ENCODE measurements at regions not wholly inside any gene's neighbourhood (a gene's known extent, or its start where the extent isn't known, plus 50 kb on each side); places are given as distances from the start of the nearest gene placed in this dataset.

GRCh38 chr10:2223548-2224320 lies 486.4 kb upstream of the ADARB2 start:
- H3K4me1 ChIP-seq, result no peaks in the 10 kb centered on the region
- no peak overlapping the region for H3K27ac ChIP-seq
- H3K9me3 ChIP-seq, result no peaks in the 10 kb centered on the region
- intact Hi-C loops (cut with DNase I; ENCODE audit: low total_unique reads), result no loop called here
- H3K4me3 ChIP-seq, result no peak overlapping the region
- H3K36me3 ChIP-seq, result no peaks in the 10 kb centered on the region
- TF ChIP-seq, protein P1, sequence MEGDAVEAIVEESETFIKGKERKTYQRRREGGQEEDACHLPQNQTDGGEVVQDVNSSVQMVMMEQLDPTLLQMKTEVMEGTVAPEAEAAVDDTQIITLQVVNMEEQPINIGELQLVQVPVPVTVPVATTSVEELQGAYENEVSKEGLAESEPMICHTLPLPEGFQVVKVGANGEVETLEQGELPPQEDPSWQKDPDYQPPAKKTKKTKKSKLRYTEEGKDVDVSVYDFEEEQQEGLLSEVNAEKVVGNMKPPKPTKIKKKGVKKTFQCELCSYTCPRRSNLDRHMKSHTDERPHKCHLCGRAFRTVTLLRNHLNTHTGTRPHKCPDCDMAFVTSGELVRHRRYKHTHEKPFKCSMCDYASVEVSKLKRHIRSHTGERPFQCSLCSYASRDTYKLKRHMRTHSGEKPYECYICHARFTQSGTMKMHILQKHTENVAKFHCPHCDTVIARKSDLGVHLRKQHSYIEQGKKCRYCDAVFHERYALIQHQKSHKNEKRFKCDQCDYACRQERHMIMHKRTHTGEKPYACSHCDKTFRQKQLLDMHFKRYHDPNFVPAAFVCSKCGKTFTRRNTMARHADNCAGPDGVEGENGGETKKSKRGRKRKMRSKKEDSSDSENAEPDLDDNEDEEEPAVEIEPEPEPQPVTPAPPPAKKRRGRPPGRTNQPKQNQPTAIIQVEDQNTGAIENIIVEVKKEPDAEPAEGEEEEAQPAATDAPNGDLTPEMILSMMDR (IDR thresholded peaks at IDR 0.05), result no peak
- H3K27me3 ChIP-seq, result no peaks in the 10 kb centered on the region
- DNase-seq, result no peak

- DNase-seq, result no peak
- Histone ChIP-seq H3K9me3 (no peaks in the 10 kb centered on the region), H3K27ac (no peak overlapping the region), H3K4me1 (no peaks in the 10 kb centered on the region), H3K27me3 (no peaks in the 10 kb centered on the region), H3K36me3 (no peaks in the 10 kb centered on the region), H3K4me3 (no peak overlapping the region)
- TF ChIP-seq, protein P1 (IDR thresholded peaks at IDR 0.05), result no peak
- intact Hi-C loops (cut with DNase I; ENCODE audit: low total_unique reads), result no loop called here
Measured at GRCh38 chr10:2222631-2223030, 485.3 kb upstream of the ADARB2 start.

GRCh38 chr10:2214805-2215204 lies 477.5 kb upstream of the ADARB2 start:
- no peaks in the 10 kb centered on the region for H3K4me1 ChIP-seq
- DNase-seq, result no peak
- intact Hi-C loops (cut with DNase I; ENCODE audit: low total_unique reads), result no loop called here

DNA sequence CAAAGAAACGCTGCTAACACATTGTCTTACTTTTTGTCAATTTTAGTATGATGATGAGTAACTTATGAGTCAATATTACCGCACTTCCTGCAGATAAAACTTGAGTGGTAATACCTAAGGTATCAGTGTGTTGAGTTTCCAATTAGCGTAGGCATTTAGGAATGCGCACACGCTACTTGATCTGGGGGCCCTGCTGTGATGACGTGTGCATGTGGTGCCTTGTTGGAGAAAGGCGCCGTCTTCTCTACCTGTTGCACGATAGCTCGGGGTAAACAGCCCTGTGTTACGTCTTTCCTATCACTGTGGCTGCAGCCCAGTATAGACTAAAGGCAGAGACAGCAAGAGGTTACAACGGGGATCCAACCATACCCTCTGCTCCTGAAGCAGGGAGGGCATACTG lies 476.8 kb upstream of the ADARB2 start:
- H3K27ac ChIP-seq, result no peak overlapping the region
- no peaks in the 10 kb centered on the region for H3K27me3 ChIP-seq
- DNase-seq, result no peak
- H3K4me3 ChIP-seq, result no peak overlapping the region
- H3K9me3 ChIP-seq, result no peaks in the 10 kb centered on the region
- H3K4me1 ChIP-seq, result no peaks in the 10 kb centered on the region
- TF ChIP-seq, protein P1 (IDR thresholded peaks at IDR 0.05), result no peak
- intact Hi-C loops (cut with DNase I; ENCODE audit: low total_unique reads), result no loop called here
- no peaks in the 10 kb centered on the region for H3K36me3 ChIP-seq

More at GRCh38 chr10:2214805-2215204, 477.5 kb upstream of the ADARB2 start:
- Histone ChIP-seq H3K36me3 (no peaks in the 10 kb centered on the region), H3K9me3 (no peaks in the 10 kb centered on the region), H3K27me3 (no peaks in the 10 kb centered on the region), H3K4me3 (no peak overlapping the region), H3K27ac (no peak overlapping the region)
- TF ChIP-seq, protein P1 (IDR thresholded peaks at IDR 0.05), result no peak

DNA sequence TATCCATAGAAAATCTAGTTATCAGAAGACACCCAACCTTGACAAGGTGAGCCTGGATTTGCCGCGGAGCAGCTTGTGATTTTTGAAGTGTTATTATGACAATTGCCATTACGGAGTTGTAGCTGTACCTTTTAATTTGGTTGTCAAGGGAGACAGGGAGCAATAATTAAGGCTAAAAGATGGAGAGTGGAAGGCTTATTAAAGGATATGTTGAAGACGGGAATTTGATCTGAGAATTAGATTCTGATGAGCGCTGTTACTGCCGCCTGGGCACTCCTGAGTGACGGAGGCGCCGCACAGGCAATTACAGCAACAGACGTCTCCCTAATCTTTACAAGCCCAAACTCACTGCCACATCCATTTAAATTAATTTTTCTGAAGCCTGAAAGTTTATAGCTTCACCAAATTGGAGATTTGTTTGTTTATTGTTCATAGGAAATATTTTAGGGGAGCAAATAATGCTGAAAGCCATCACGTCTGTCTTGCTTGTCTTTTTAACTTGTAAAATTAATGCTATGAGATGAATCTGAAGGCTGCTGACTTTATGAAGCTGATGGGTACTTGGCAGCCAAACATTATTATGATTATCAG lies 475.0 kb upstream of the ADARB2 start:
- Histone ChIP-seq H3K4me3 (no peak overlapping the region), H3K9me3 (no peaks in the 10 kb centered on the region), H3K27ac (no peak overlapping the region), H3K36me3 (no peaks in the 10 kb centered on the region), H3K4me1 (no peaks in the 10 kb centered on the region), H3K27me3 (no peaks in the 10 kb centered on the region)
- intact Hi-C loops (cut with DNase I; ENCODE audit: low total_unique reads), result no loop called here
- DNase-seq, result no peak
- TF ChIP-seq, protein P1 (IDR thresholded peaks at IDR 0.05), result no peak

All from tibial artery (tissue), 4 donors.